Activated naive CD4-positive, alpha-beta T cell treated with anti-CD3 and anti-CD28 coated beads, Interleukin-2, amount 50 U/mL, for 72 hours (primary cell): ENCODE measurements at regions not wholly inside any gene's neighbourhood (a gene's known extent, or its start where the extent isn't known, plus 50 kb on each side); places are given as distances from the start of the nearest gene placed in this dataset.

ENCODE experiments used
- ATAC-seq, 2 donors: fragments of 150-1000 bp; cut with Tn5 transposase; 2 replicates each; pipeline ENCODE4 v1.10.0; 2021; ENCODE audit warnings: mild to moderate bottlenecking in 2 of 2, moderate library complexity in 2 of 2
- DNase-seq, 2 donors: peaks; one replicate each; pipeline ENCODE4 v3.0.0; 2021 to 2022; ENCODE audit warnings: low spot score in 2 of 2
- H3K27ac Mint-ChIP-seq, 2 donors: one replicate each; pipeline ENCODE4 v1.8.0; 2022; ENCODE audit warnings: mild to moderate bottlenecking in 2 of 2, mixed read lengths in 2 of 2
- H3K36me3 Mint-ChIP-seq, 2 donors: one replicate each; pipeline ENCODE4 v1.8.0; 2022; ENCODE audit warnings: mixed read lengths in 2 of 2
- H3K9me3 Mint-ChIP-seq, 2 donors: one replicate each; pipeline ENCODE4 v1.8.0; 2022; ENCODE audit warnings: mixed read lengths in 2 of 2

DNA sequence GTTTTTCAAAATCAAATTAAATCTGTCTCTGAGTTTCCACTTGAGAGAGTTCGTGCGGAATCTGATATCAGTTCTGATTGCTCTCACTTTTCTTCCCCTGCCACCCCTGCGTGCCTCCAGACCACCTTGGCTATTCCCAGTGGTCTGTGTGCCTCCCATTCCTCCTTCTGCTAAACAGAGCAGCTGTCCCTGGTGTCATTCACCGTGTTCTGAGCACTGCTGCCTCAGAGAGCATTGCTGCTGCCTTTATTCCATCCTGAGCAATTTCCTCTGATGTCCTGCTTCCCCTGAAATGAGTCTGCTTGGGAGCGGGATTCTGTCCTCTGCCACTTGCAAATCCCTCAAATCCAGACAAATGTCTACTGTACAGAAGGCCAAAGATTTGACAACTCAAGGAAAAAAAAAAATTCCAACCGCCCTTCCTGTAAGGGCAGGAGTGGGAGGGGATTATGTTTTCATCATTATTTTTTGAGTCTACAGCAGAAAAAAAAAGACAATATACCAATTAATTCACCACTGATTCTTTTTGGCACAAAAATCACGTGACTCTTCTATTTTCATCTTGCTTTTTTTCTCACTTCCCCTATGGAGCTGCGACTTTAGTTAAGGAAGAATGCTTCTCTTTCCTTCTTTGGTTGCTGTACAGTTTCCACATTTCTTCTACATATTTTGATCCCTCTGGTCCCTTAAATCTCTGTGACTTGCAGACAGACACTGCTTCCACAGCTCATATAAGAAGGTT is 833.0 kb downstream of the EPHA7 start:
- H3K27ac Mint-ChIP-seq: no peak overlapping the region
- H3K36me3 Mint-ChIP-seq: no peaks in the 10 kb centered on the region
- peaks cover 5 to 7% of the 10 kb centered on the region in 2 donors for H3K9me3 Mint-ChIP-seq
- ATAC-seq: no peak
- no peak for DNase-seq

DNA sequence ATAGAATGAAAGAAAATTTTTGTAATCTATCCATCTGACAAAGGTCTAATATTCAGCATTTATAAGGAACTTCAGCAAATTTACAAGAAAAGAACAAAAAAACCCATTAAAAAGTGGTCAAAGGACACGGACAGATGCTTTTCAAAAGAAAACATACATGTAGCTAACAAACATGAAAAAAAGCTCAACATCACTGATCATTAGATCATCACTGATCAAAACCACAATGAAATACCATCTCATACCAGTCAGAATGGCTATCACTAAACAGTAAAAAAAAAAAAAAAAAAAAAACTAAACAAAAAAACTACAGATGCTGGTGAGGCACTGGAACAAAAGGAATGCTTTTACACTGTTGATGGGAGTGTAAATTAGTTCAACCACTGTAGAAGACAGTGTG is 837.1 kb downstream of the EPHA7 start:
- DNase-seq (no peak), ATAC-seq (no peak)
- no peak overlapping the region for H3K27ac Mint-ChIP-seq
- H3K36me3 Mint-ChIP-seq: peaks cover 0 to 18% of the 10 kb centered on the region in 2 donors
- peaks cover 24 to 29% of the 10 kb centered on the region in 2 donors for H3K9me3 Mint-ChIP-seq

DNA sequence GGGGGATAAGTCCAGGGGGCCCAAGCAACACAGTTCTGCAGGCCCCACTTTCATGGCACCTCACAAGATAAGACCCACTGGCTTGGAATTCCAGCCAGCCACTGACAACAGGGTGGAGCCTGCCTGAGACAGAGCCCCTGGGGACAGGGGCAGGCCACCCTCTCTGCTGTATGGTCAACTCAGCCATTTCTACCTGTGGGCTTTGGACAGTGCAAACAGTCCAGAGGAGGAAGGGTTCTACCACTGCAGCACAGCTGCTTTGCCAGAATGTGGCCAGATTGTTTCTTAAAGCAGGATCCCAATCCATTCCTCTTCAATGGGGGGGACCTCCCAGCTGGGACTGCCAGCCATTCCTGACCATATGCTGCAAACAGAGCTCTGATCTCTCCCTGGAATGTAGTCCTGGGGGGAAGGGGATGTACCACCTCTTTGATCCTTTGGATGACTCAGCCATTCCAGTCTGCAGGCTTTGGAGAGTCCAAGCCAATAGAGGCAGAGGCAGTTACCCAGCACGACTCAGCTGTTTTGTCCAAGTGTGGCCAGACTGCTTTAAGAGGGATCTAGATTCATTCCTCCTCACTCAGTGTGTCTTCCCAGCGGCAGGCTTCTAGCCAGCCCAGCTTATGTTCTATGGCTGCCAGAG is 842.2 kb downstream of the EPHA7 start:
- DNase-seq: no peak
- no peak for ATAC-seq
- Mint-ChIP-seq H3K27ac (no peak overlapping the region), H3K36me3 (peaks cover 0 to 18% of the 10 kb centered on the region in 2 donors), H3K9me3 (peaks cover 25 to 31% of the 10 kb centered on the region in 2 donors)

DNA sequence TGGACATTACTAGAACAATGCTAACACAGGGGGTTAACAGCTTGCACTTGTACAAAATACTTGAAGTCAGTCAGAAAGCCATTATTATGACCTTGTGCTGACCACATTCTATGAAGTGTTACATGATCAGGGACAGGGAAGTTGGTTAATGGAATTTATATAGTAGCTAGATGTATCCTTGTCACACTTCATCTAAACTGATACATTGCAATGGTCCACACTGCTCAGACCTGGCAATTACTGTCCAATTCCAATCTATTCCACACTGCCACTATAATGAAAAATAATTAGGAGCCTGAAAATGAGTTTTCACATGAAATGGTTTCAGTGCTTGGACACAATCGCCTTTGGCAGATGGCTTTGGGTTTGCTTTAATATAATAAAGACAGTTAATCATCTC is 850.8 kb downstream of the EPHA7 start:
- DNase-seq (no peak), ATAC-seq (no peak)
- peaks cover 6 to 13% of the 10 kb centered on the region in 2 donors for H3K9me3 Mint-ChIP-seq
- no peak overlapping the region for H3K27ac Mint-ChIP-seq
- no peaks in the 10 kb centered on the region for H3K36me3 Mint-ChIP-seq

DNA sequence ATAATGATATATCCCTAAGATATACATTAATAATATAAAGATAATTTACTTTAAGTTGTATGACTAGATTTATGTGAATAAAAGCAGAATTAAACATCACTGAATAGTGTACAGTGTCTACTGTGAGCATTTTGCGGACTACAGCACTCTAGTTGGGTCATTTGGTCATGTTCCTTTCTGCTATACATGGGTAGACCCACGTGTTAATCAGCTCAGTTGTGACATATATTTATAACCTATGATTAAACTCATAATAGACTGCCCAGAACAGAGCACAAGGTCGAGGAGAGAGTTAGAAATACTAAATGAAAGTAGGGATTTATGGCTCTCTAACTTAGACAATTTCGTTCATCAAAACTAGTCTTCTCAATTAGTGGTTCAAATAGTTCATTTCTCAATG is 852.7 kb downstream of the EPHA7 start:
- peaks cover 4 to 16% of the 10 kb centered on the region in 2 donors for H3K9me3 Mint-ChIP-seq
- DNase-seq: no peak

DNA sequence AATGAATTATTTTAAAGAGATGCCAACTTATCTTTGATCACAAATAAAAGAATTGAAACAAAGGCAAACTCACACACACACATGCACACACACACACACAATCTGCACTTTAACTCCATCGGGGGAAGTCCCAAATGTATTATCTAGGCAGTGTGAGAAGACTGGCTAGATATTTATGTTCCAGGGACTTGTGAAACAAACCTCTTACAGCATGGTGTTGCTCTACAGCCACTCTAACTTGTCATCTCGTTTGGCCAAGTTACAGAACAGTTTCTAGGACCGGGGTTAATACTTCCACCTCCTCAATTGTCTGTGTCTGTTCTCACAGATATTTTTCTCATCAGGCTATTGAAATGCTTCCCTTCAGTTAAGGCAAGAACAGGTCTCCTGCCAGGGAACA is 855.0 kb downstream of the EPHA7 start:
- Mint-ChIP-seq H3K36me3 (no peaks in the 10 kb centered on the region), H3K9me3 (peaks cover 13 to 16% of the 10 kb centered on the region in 2 donors), H3K27ac (no peak overlapping the region)
- ATAC-seq (no peak), DNase-seq (no peak)

More for the DNA sequence above, 852.7 kb downstream of the EPHA7 start:
- Mint-ChIP-seq H3K36me3 (no peaks in the 10 kb centered on the region), H3K27ac (no peak overlapping the region)
- no peak for ATAC-seq

DNA sequence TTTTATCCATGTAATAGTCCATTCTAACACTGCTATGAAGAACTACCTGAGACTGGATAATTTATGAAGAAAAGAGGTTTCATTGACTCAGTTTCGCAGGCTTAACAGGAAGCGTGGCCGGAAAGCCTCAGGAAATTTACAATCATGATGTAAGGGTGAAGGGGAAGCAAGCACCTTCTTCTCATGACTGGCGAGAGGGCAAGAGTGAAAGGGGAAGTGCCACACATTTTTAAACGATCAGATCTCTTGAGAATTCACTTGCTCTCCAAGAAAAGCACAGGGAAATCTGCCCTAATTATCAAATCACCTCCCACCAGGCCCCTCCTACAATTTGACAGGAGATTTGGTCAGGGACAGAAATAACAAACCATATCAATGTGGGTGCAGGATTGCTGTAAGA is 859.7 kb downstream of the EPHA7 start:
- no peak overlapping the region for H3K27ac Mint-ChIP-seq
- DNase-seq (no peak), ATAC-seq (no peak)
- peaks cover 13 to 14% of the 10 kb centered on the region in 2 donors for H3K9me3 Mint-ChIP-seq
- H3K36me3 Mint-ChIP-seq: no peaks in the 10 kb centered on the region

DNA sequence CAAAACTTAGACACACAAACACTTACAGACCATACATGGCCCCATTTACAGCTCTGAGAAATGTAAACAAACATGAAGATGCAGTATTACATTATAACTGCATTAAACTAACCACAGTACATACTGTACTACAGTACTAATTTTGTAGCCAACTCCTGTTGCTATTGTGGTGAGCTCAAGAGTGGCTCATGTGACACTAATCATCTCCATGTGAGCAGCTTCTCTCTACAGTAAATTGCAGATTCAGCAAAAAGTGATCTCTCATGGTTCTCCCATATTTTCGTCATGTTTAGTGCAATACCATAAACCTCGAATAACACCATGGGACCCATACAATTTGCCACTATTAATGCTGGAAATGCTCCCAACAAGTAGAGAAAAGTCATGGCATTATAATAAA is 860.4 kb downstream of the EPHA7 start:
- no peaks in the 10 kb centered on the region for H3K36me3 Mint-ChIP-seq
- H3K9me3 Mint-ChIP-seq: peaks cover 11 to 13% of the 10 kb centered on the region in 2 donors
- ATAC-seq: no peak

DNA sequence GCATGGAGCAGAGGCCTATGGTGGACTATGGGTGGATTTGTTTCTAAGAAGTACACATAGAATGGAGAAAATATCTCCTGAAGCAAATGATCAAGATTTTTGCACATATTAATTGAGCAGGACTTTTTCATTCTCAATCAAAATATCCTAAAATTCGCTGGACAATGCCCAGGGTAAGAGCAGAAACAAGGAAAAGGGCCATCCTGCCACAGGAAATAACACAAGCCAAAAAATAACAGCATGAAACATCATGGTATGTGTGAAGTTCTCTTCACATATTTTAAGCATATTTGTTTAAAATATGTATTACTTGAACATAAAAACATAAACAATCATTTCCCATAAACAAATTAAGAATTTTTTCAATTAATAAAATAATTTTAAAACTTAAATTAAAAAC is 868.9 kb downstream of the EPHA7 start:
- Mint-ChIP-seq H3K9me3 (peaks cover 5 to 6% of the 10 kb centered on the region in 2 donors), H3K36me3 (no peaks in the 10 kb centered on the region), H3K27ac (no peak overlapping the region)
- ATAC-seq (no peak), DNase-seq (no peak)

More for the DNA sequence above, 860.4 kb downstream of the EPHA7 start:
- H3K27ac Mint-ChIP-seq: no peak overlapping the region
- no peak for DNase-seq

DNA sequence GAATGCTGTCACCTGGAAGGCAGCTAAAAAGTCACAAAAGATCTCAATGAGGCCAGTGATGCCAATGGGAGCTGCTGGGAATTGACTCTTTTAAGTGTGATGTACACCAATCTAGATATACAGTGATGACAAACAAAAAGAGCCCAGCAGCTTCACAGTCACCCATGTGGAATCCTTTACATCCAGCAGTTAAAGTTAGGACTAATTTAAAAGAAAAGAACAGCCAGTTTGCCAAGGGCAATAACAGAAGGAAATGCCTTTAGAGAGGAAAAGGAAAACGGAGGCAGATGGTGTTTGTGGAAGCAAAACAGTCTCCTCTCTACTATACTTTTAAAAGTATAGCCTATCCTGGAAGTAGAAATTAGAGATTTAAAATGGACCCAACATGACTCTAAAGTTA is 873.5 kb downstream of the EPHA7 start:
- Mint-ChIP-seq H3K27ac (no peak overlapping the region), H3K9me3 (peaks cover 10 to 11% of the 10 kb centered on the region in 2 donors), H3K36me3 (no peaks in the 10 kb centered on the region)
- ATAC-seq (no peak), DNase-seq (no peak)

DNA sequence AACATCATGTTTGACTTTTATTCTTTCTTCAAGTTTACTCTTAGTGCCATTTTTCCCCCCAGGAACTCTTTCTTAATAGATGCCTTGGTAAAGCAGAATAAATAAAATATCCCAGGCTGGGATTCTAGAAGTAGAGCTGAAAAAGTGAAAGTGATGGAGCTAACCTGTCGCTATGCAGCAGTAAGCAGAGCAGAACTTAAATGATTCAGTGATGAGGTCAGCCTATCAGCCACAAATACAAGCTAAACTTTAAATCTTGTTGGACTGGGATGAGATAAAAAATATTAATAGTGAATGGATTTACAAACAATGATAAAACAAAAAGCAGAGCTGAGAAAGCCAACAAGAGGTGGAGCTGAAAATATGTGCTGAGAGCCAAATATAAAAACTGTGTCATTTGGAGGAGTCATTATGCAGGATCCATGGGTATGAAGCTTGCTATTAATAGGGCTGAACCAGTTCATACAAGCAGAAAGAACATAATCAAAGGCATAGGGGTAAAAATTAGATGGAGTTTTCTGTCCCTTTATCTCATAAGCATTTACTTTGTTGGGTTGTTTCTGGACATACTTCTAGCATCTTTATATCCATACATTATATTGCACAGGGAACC is 877.8 kb downstream of the EPHA7 start:
- Mint-ChIP-seq H3K27ac (no peak overlapping the region), H3K9me3 (peaks cover 5 to 19% of the 10 kb centered on the region in 2 donors), H3K36me3 (no peaks in the 10 kb centered on the region)
- DNase-seq (no peak), ATAC-seq (no peak)

DNA sequence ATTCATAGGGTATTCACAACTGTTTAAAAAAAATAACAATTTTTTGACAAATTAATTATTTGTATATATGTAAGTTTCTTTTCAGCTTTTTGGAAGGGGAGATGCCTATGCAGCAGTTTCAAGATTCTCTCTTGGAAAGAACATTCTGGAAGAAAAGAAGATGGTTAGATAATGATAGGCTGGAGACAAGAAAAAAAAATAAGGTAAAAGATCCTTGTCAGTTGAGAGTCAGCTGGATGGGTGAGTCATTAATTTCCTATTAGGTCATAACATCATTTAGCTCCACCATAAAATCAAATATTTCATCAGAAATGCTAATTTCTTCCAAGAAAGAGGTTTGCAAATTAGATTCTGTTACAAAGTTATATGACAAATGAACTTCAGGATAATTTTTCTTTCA is 880.4 kb downstream of the EPHA7 start:
- no peak for DNase-seq
- ATAC-seq: no peak
- Mint-ChIP-seq H3K27ac (no peak overlapping the region), H3K9me3 (peaks cover 5 to 18% of the 10 kb centered on the region in 2 donors), H3K36me3 (no peaks in the 10 kb centered on the region)

DNA sequence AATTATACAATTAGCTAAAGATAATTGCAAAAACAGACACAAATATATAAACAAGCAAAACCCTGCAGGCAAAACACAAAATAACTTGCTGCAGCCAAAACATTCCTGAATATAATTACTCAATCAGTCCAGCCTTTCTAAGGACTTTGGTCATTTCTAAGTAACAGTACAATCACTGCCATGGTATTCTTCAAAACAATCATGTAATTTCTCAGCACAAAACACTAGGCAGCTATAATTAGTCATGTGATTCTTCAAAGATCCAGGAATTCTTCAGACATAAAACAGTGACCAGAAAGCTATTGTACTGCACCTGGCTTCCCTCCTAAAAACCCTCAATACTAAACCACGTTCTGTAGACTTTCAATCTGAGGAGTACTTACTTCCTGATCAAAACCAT is 881.1 kb downstream of the EPHA7 start:
- Mint-ChIP-seq H3K27ac (no peak overlapping the region), H3K36me3 (no peaks in the 10 kb centered on the region), H3K9me3 (peaks cover 5 to 18% of the 10 kb centered on the region in 2 donors)
- no peak for ATAC-seq
- no peak for DNase-seq

DNA sequence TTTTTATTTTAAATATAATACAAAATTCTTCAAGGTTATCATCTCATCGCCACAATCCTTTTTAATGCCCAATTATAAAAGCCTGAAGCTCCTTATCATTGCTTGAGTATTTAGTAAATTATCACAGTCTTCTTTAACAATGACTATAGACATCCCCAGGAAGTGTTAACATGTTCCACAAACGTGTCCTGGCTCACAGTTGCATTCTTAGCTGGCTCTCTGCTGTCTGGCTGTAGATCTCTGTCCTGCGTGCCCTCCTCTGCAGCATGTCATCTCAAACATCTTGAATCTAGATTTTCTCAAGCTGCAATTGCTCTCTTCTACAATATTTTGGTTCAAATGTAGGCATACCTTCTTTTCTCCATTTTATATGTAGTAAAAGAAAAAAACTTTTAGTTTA is 885.2 kb downstream of the EPHA7 start:
- no peak for DNase-seq
- Mint-ChIP-seq H3K27ac (peak overlapping the region in 1 of 2 donors; percentile 18), H3K9me3 (peaks cover 4 to 5% of the 10 kb centered on the region in 2 donors), H3K36me3 (no peaks in the 10 kb centered on the region)
- ATAC-seq: no peak

DNA sequence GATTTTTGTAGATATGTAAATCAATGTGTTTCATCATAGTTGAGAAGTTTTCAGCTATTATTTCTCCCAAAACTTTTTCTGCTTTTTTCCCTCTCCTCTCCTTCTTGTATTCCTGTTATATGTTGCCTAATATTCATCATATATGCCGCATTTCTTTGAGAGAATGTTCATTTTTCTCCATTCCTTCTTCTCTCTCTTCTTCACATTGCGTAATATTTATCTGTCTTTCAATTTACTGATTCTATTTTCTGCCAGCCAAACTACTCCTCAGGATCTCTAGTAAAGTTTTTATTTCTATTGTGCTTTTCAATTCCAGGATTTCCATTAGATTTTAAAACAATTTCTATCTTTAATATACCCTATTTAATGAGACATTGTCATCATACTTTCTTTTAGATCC is 896.8 kb downstream of the EPHA7 start:
- no peak for DNase-seq
- H3K27ac Mint-ChIP-seq: no peak overlapping the region
- no peak for ATAC-seq

DNA sequence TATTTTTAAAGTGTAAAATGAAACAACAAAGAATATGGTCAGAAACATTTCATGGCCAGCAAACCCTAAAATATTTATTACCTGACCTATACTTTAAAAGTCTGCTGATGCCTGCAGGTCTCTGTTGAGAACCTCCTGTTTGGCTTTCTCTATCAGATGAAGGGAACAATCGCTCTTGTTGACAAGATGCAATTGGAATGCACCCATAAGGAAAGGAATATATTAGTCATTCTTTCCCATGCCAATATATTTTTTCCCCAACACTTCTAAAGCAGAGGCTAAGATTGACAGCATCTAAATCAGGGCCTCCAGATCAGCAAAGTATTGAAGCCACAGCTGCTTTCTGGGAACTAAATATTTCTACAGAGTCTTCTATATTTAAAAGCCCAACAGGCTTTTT is 897.8 kb downstream of the EPHA7 start:
- Mint-ChIP-seq H3K36me3 (peaks cover 0 to 10% of the 10 kb centered on the region in 2 donors), H3K27ac (no peak overlapping the region), H3K9me3 (peaks cover 11 to 21% of the 10 kb centered on the region in 2 donors)
- ATAC-seq (no peak), DNase-seq (no peak)

More for the DNA sequence above, 896.8 kb downstream of the EPHA7 start:
- Mint-ChIP-seq H3K9me3 (peaks cover 16 to 21% of the 10 kb centered on the region in 2 donors), H3K36me3 (peaks cover 0 to 10% of the 10 kb centered on the region in 2 donors)

DNA sequence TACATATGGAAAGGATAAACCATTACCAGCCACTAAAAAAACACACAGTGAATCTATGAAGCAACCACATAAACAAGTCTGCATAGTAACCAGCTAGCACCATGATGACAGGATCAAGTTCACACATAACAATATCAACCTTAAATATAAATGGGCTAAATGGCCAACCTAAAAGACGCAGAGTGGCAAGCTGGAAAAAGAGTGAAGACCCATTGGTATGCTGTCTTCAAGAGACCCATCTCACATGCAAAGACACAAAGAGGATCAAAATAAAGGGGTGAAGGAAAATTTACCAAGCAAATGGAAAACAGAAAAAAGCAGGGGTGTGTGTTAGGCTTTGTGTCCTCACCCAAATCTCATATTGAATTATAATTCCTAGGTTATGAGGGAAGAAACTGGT is 909.2 kb downstream of the EPHA7 start:
- no peak for ATAC-seq
- peaks cover 16 to 22% of the 10 kb centered on the region in 2 donors for H3K9me3 Mint-ChIP-seq
- no peak overlapping the region for H3K27ac Mint-ChIP-seq
- H3K36me3 Mint-ChIP-seq: no peaks in the 10 kb centered on the region
- DNase-seq: no peak
